ENCODE measurements at regions not wholly inside any gene's neighbourhood (a gene's known extent, or its start where the extent isn't known, plus 50 kb on each side); places are given as distances from the start of the nearest gene placed in this dataset.
A peak's percentile ranks its signal among the peaks of the same experiment; 100 is the strongest.
"Not testable (repeated sequence)": the region's sequence is repeated elsewhere in the genome, so short reads cannot be mapped to it uniquely, and the experiment has no call there.

GRCh38 chr2:158866082-158866481 lies 71.0 kb downstream of the DAPL1 start:
- not testable (repeated sequence) for H2BK5ac ChIP-seq (ENCODE audit: low read depth, low read length, poor library complexity); H3K27me3 ChIP-seq (ENCODE audit: insufficient read depth, low read length); H3K18ac ChIP-seq (ENCODE audit: low read length); H4K12ac ChIP-seq (ENCODE audit: low read depth, low read length); DNase-seq; H3K23ac ChIP-seq (ENCODE audit: low read length); H2AK5ac ChIP-seq (ENCODE audit: low read length); H2AFZ ChIP-seq (ENCODE audit: insufficient read depth, low read length, poor library complexity); H3K9ac ChIP-seq (ENCODE audit: low read length); H3K79me2 ChIP-seq (ENCODE audit: control insufficient read depth, insufficient read depth, low read length, poor library complexity); H3K9me3 ChIP-seq (ENCODE audit: insufficient read depth, low read depth, low read length); H3K4me2 ChIP-seq (ENCODE audit: low read length); H2BK12ac ChIP-seq (ENCODE audit: low read length); H4K8ac ChIP-seq (ENCODE audit: low read depth, low read length); H3K36me3 ChIP-seq (ENCODE audit: control insufficient read depth in 1 of 2, insufficient read depth in 2 of 2, low read length in 2 of 2); H4K91ac ChIP-seq (ENCODE audit: low read depth, low read length); H3K27ac ChIP-seq (ENCODE audit: low read depth, low read length); H3K4me3 ChIP-seq (ENCODE audit: low read depth, low read length); H2BK120ac ChIP-seq (ENCODE audit: insufficient read depth, low read length, poor library complexity); H3K14ac ChIP-seq (ENCODE audit: low read length); H3K4ac ChIP-seq (ENCODE audit: low read depth, low read length); H3K79me1 ChIP-seq (ENCODE audit: low read length)
- peaks cover 8 to 10% of the 10 kb centered on the region in 2 experiments for H3K4me1 ChIP-seq (ENCODE audit: control insufficient read depth in 1 of 2, insufficient read depth in 2 of 2, low read length in 2 of 2)
- WGBS (ENCODE audit: extremely low coverage, insufficient coverage, insufficient read length): no CpG with 5 or more reads among the region's 12 CpGs

GRCh38 chr2:158867531-158868191 lies 72.5 kb downstream of the DAPL1 start:
- not testable (repeated sequence) for H2BK120ac ChIP-seq (ENCODE audit: insufficient read depth, low read length, poor library complexity); H3K79me1 ChIP-seq (ENCODE audit: low read length); H3K9ac ChIP-seq (ENCODE audit: low read length); H2AFZ ChIP-seq (ENCODE audit: insufficient read depth, low read length, poor library complexity); H3K4ac ChIP-seq (ENCODE audit: low read depth, low read length); H3K79me2 ChIP-seq (ENCODE audit: control insufficient read depth, insufficient read depth, low read length, poor library complexity); H3K27ac ChIP-seq (ENCODE audit: low read depth, low read length); H3K9me3 ChIP-seq (ENCODE audit: insufficient read depth, low read depth, low read length); H3K36me3 ChIP-seq (ENCODE audit: control insufficient read depth in 1 of 2, insufficient read depth in 2 of 2, low read length in 2 of 2); H4K8ac ChIP-seq (ENCODE audit: low read depth, low read length); H3K27me3 ChIP-seq (ENCODE audit: insufficient read depth, low read length); H3K4me3 ChIP-seq (ENCODE audit: low read depth, low read length); H3K18ac ChIP-seq (ENCODE audit: low read length); H2AK5ac ChIP-seq (ENCODE audit: low read length); H3K23ac ChIP-seq (ENCODE audit: low read length); H3K4me2 ChIP-seq (ENCODE audit: low read length); H4K12ac ChIP-seq (ENCODE audit: low read depth, low read length)
- Histone ChIP-seq H3K14ac (ENCODE audit: low read length) (peak overlapping the region; percentile 35), H3K4me1 (ENCODE audit: control insufficient read depth in 1 of 2, insufficient read depth in 2 of 2, low read length in 2 of 2) (peaks cover 8 to 10% of the 10 kb centered on the region in 2 experiments), H2BK12ac (ENCODE audit: low read length) (peak overlapping the region; percentile 79), H4K91ac (ENCODE audit: low read depth, low read length) (peak overlapping the region; percentile 57), H2BK5ac (ENCODE audit: low read depth, low read length, poor library complexity) (peak overlapping the region; percentile 27)
- peak in 1 of 2 donors; percentile 41 for DNase-seq
- no CpG with 5 or more reads among the region's 18 CpGs for WGBS (ENCODE audit: extremely low coverage, insufficient coverage, insufficient read length)

GRCh38 chr2:158868386-158868785 lies 73.3 kb downstream of the DAPL1 start:
- peak; percentile 2 to 59 for DNase-seq
- H3K27ac ChIP-seq (ENCODE audit: low read depth, low read length); H3K14ac ChIP-seq (ENCODE audit: low read length); H3K79me2 ChIP-seq (ENCODE audit: control insufficient read depth, insufficient read depth, low read length, poor library complexity); H2AK5ac ChIP-seq (ENCODE audit: low read length); H3K23ac ChIP-seq (ENCODE audit: low read length); H4K91ac ChIP-seq (ENCODE audit: low read depth, low read length); H4K12ac ChIP-seq (ENCODE audit: low read depth, low read length); H4K8ac ChIP-seq (ENCODE audit: low read depth, low read length); H2BK5ac ChIP-seq (ENCODE audit: low read depth, low read length, poor library complexity); H2BK120ac ChIP-seq (ENCODE audit: insufficient read depth, low read length, poor library complexity); H3K18ac ChIP-seq (ENCODE audit: low read length); H3K36me3 ChIP-seq (ENCODE audit: control insufficient read depth in 1 of 2, insufficient read depth in 2 of 2, low read length in 2 of 2); H3K27me3 ChIP-seq (ENCODE audit: insufficient read depth, low read length); H2AFZ ChIP-seq (ENCODE audit: insufficient read depth, low read length, poor library complexity); H3K79me1 ChIP-seq (ENCODE audit: low read length); H3K4ac ChIP-seq (ENCODE audit: low read depth, low read length); H3K9ac ChIP-seq (ENCODE audit: low read length); H3K9me3 ChIP-seq (ENCODE audit: insufficient read depth, low read depth, low read length); H3K4me3 ChIP-seq (ENCODE audit: low read depth, low read length); H2BK12ac ChIP-seq (ENCODE audit: low read length); H3K4me2 ChIP-seq (ENCODE audit: low read length): not testable (repeated sequence)
- no CpG with 5 or more reads among the region's 7 CpGs for WGBS (ENCODE audit: extremely low coverage, insufficient coverage, insufficient read length)
- peaks cover 8 to 10% of the 10 kb centered on the region in 2 experiments for H3K4me1 ChIP-seq (ENCODE audit: control insufficient read depth in 1 of 2, insufficient read depth in 2 of 2, low read length in 2 of 2)

GRCh38 chr2:158869122-158869521 lies 74.0 kb downstream of the DAPL1 start:
- not testable (repeated sequence) for H3K79me2 ChIP-seq (ENCODE audit: control insufficient read depth, insufficient read depth, low read length, poor library complexity); H3K27me3 ChIP-seq (ENCODE audit: insufficient read depth, low read length); H3K27ac ChIP-seq (ENCODE audit: low read depth, low read length); DNase-seq; H3K4me2 ChIP-seq (ENCODE audit: low read length); H2BK120ac ChIP-seq (ENCODE audit: insufficient read depth, low read length, poor library complexity); H4K91ac ChIP-seq (ENCODE audit: low read depth, low read length); H2AK5ac ChIP-seq (ENCODE audit: low read length); H3K14ac ChIP-seq (ENCODE audit: low read length); H2BK5ac ChIP-seq (ENCODE audit: low read depth, low read length, poor library complexity); H3K4ac ChIP-seq (ENCODE audit: low read depth, low read length); H3K9me3 ChIP-seq (ENCODE audit: insufficient read depth, low read depth, low read length); H3K79me1 ChIP-seq (ENCODE audit: low read length); H4K12ac ChIP-seq (ENCODE audit: low read depth, low read length); H3K36me3 ChIP-seq (ENCODE audit: control insufficient read depth in 1 of 2, insufficient read depth in 2 of 2, low read length in 2 of 2); H3K9ac ChIP-seq (ENCODE audit: low read length); H2AFZ ChIP-seq (ENCODE audit: insufficient read depth, low read length, poor library complexity); H4K8ac ChIP-seq (ENCODE audit: low read depth, low read length); H2BK12ac ChIP-seq (ENCODE audit: low read length); H3K23ac ChIP-seq (ENCODE audit: low read length); H3K4me3 ChIP-seq (ENCODE audit: low read depth, low read length); H3K18ac ChIP-seq (ENCODE audit: low read length)
- peaks cover 8 to 10% of the 10 kb centered on the region in 2 experiments for H3K4me1 ChIP-seq (ENCODE audit: control insufficient read depth in 1 of 2, insufficient read depth in 2 of 2, low read length in 2 of 2)
- no CpG with 5 or more reads among the region's 6 CpGs for WGBS (ENCODE audit: extremely low coverage, insufficient coverage, insufficient read length)
